IMR-90 (cell line): ENCODE measurements at regions not wholly inside any gene's neighbourhood (a gene's known extent, or its start where the extent isn't known, plus 50 kb on each side); places are given as distances from the start of the nearest gene placed in this dataset.

Experiments
- ATAC-seq: fragments of 200-7000 bp; cut with Tn5 transposase; 2 replicates; pipeline ENCODE4 v1.9.1; 2020; ENCODE audit warnings: low read depth, mild to moderate bottlenecking, moderate library complexity
- BruUV-seq: library from RNA; stranded (reverse); fragments of 400-500 nt; replicated peaks from 2 replicates; lab custom pipeline; 2021; lab: Mats Ljungman, UMichigan
- CTCF ChIA-PET: fragments of 300-600 bp; formaldehyde crosslinking; extraction: SDS; loops from one replicate; lab custom pipeline; 2021; ENCODE audit warnings: antibody characterized with exemption; lab: Yijun Ruan, JAX
- POLR2A ChIA-PET: fragments of 300-600 bp; sonication (Branson Sonifier 250); formaldehyde crosslinking; loops from one replicate; lab custom pipeline; 2022; ENCODE audit warnings: antibody characterized with exemption; ENCODE audit not compliant: unreplicated experiment; lab: Charles Lee
- DNase-seq: peaks from one replicate; pipeline ENCODE4 v3.0.0; 2013
- H2AFZ ChIP-seq: replicated peaks from 2 replicates; pipeline ENCODE3; 2013; ENCODE audit warnings: low read length, mild to moderate bottlenecking; ENCODE audit not compliant: poor library complexity
- H2AK5ac ChIP-seq: 2 replicates; pipeline ENCODE4 v1.6.1; 2013; ENCODE audit warnings: low read depth, low read length, inconsistent platforms
- H2AK9ac ChIP-seq: replicated peaks from 2 replicates; pipeline ENCODE3; 2013; ENCODE audit warnings: mild to moderate bottlenecking, low read depth, low read length, moderate library complexity; ENCODE audit not compliant: poor library complexity
- H2BK120ac ChIP-seq: 2 replicates; pipeline ENCODE4 v1.6.1; 2013; ENCODE audit warnings: low read depth, low read length, inconsistent platforms
- H2BK15ac ChIP-seq: 3 replicates; pipeline ENCODE4 v1.6.1; 2013; ENCODE audit warnings: low read depth, low read length, inconsistent platforms
- H2BK20ac ChIP-seq: 2 replicates; pipeline ENCODE4 v1.6.1; 2013; ENCODE audit warnings: low read depth, mild to moderate bottlenecking, inconsistent platforms, low read length, moderate library complexity
- H2BK5ac ChIP-seq: 2 replicates; pipeline ENCODE4 v1.6.1; 2013; ENCODE audit warnings: mild to moderate bottlenecking, low read depth, low read length, inconsistent platforms; ENCODE audit not compliant: poor library complexity, severe bottlenecking
- H3K14ac ChIP-seq: replicated peaks from 2 replicates; pipeline ENCODE4 v1.6.1; 2013; ENCODE audit warnings: low read depth, low read length, inconsistent platforms
- H3K18ac ChIP-seq: 2 replicates; pipeline ENCODE4 v1.6.1; 2013; ENCODE audit warnings: low read depth, low read length, control low read depth
- H3K23ac ChIP-seq: 2 replicates; pipeline ENCODE4 v1.6.1; 2013; ENCODE audit warnings: low read depth, low read length, inconsistent platforms
- H3K27ac ChIP-seq: 2 replicates; pipeline ENCODE4 v1.5.1; 2013; ENCODE audit warnings: mild to moderate bottlenecking, control low read depth, low read length; ENCODE audit not compliant: insufficient read depth
- H3K27me3 ChIP-seq: 2 replicates; pipeline ENCODE4 v1.6.1; 2013; ENCODE audit warnings: low read length; ENCODE audit not compliant: control insufficient read depth, insufficient read depth
- H3K36me3 ChIP-seq: 2 replicates; pipeline ENCODE4 v1.6.1; 2013; ENCODE audit warnings: low read length, mixed read lengths; ENCODE audit not compliant: control insufficient read depth, insufficient read depth
- H3K4ac ChIP-seq: 2 replicates; pipeline ENCODE4 v1.6.1; 2013; ENCODE audit warnings: low read depth, low read length, inconsistent platforms
- H3K4me1 ChIP-seq: 2 replicates; pipeline ENCODE4 v1.6.1; 2013; ENCODE audit warnings: low read length, mixed read lengths; ENCODE audit not compliant: control insufficient read depth, insufficient read depth
- H3K4me2 ChIP-seq: 2 replicates; pipeline ENCODE4 v1.6.1; 2013; ENCODE audit warnings: low read depth, mild to moderate bottlenecking, control low read depth, low read length, moderate library complexity
- H3K4me3 ChIP-seq: 2 replicates; pipeline ENCODE4 v1.5.1; 2013; ENCODE audit warnings: low read depth, mild to moderate bottlenecking, control low read depth, low read length, moderate library complexity; ENCODE audit not compliant: insufficient read depth
- H3K56ac ChIP-seq: 2 replicates; pipeline ENCODE4 v1.6.1; 2013; ENCODE audit warnings: low read length, inconsistent platforms; ENCODE audit not compliant: insufficient read depth; ENCODE audit errors: extremely low read depth
- H3K79me1 ChIP-seq, 2 experiments: 2 replicates each; pipeline ENCODE4 v1.6.1; 2013; ENCODE audit warnings: low read length in 2 of 2, inconsistent platforms in 1 of 2, low read depth in 1 of 2
- H3K9ac ChIP-seq: 2 replicates; pipeline ENCODE4 v1.6.1; 2013; ENCODE audit warnings: low read depth, low read length, control low read depth
- H3K9me1 ChIP-seq: 2 replicates; pipeline ENCODE4 v1.6.1; 2013; ENCODE audit warnings: low read length, inconsistent platforms; ENCODE audit not compliant: insufficient read depth
- H3K9me3 ChIP-seq: 2 replicates; pipeline ENCODE4 v1.6.1; 2013; ENCODE audit warnings: low read length; ENCODE audit not compliant: control insufficient read depth, insufficient read depth
- H4K20me1 ChIP-seq: 2 replicates; pipeline ENCODE4 v1.6.1; 2013; ENCODE audit warnings: low read length, inconsistent platforms; ENCODE audit not compliant: insufficient read depth
- H4K5ac ChIP-seq: 2 replicates; pipeline ENCODE4 v1.6.1; 2013; ENCODE audit warnings: mild to moderate bottlenecking, low read depth, low read length, control low read depth
- H4K8ac ChIP-seq, 2 experiments: 2 replicates each; pipeline ENCODE4 v1.6.1; 2013; ENCODE audit warnings: low read depth in 2 of 2, low read length in 2 of 2, control low read depth in 1 of 2, inconsistent platforms in 1 of 2
- H4K91ac ChIP-seq: 2 replicates; pipeline ENCODE4 v1.6.1; 2013; ENCODE audit warnings: low read depth, low read length, inconsistent platforms; ENCODE audit not compliant: insufficient read depth
- BHLHE40 ChIP-seq: fragments of 150-350 bp; IDR thresholded peaks from 2 replicates; pipeline ENCODE4 v1.6.1; 2016; ENCODE audit warnings: mild to moderate bottlenecking, low read depth, low read length
- WGBS, 2 experiments: methylation state at CpG; one replicate each; pipeline versions ENCODE4 v1.1.5 to v1.1.7; 2013; ENCODE audit warnings: missing lambda C conversion rate in 2 of 2; ENCODE audit not compliant: insufficient read length in 1 of 2; ENCODE audit errors: extremely low coverage in 2 of 2; 5-methylcytosine and 5-hydroxymethylcytosine counted together
- dilution Hi-C: fragments of 300-500 bp; cut with HindIII; formaldehyde crosslinking; loops from one replicate; pipeline ENCODE4 v1.14.3; 2018; ENCODE audit warnings: low sequenced_read_pairs; ENCODE audit not compliant: unreplicated experiment
- in situ Hi-C: fragments of 300-500 bp; cut with MboI; formaldehyde crosslinking; loops from 3 replicates; pipeline ENCODE4 v1.14.3; 2019; ENCODE audit warnings: low sequenced_read_pairs, inconsistent platforms, mixed read lengths
- intact Hi-C: fragments of 100-400 bp; cut with micrococcal nuclease; formaldehyde crosslinking; loops from 2 replicates; pipeline ENCODE4 v1.10.0; 2022
- TF ChIP-seq, protein P1 (sequence below): conservative IDR thresholded peaks from 2 replicates; pipeline ENCODE4 v1.5.1; 2012; ENCODE audit warnings: mild to moderate bottlenecking, low read depth, low read length, improper control_type of control experiment
- TF ChIP-seq, protein P2 (sequence below): fragments of 150-350 bp; IDR thresholded peaks from 2 replicates; pipeline ENCODE4 v1.6.1; 2016; ENCODE audit warnings: low read depth, mild to moderate bottlenecking, low read length, moderate library complexity, borderline replicate concordance

DNA sequence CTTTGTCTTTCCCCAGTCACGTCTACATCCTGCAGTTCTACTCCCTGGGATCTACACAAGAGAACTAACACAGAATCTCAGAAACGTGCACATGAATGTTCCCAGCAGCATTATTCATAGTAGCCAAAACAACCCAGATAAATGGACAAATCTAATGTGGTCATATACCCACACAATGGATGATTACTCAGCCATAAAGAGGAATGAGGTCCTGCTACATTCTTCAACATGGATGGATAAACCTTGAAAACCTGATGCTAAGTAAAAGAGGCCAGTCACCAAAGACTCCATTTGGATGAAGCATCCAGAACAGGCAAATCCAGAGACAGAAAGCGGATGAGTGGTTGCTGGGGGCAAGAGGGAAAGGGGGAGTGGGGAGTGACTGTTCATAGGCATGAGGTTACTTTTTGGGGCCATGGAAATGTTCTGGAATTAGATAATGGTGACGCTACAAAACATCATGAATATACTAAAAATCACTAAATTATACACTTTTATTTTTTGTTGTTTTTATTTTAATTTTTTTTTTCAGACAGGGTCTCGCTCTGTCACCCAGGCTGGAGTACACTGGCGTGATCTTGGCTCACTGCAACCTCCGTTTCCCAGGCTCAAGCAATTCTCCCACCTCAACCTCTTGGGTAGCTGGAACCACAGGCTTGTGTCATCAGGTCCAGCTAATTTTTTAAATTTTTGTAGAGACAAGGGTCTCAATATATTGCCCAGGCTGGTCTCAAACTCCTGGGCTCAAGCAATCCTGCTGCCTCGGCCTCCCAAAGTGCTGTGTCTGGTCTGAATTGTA, 50.8 kb upstream of the DSN1 start:
- ChIA-PET CTCF (no interaction called here), POLR2A (interaction anchor here (0.7 kb wide), 1 partner anchor 8 kb away, joined by 3 read pairs; no protein-coding TSS in a partner anchor)
- H3K79me1 ChIP-seq = peaks cover 18 to 87% of the 10 kb centered on the region in 2 experiments; a peak in 3 of 4 replicates
- H4K8ac ChIP-seq = no peak overlapping the region
- peaks cover 18% of the 10 kb centered on the region; the same call in 1 of the 2 replicates for H4K20me1 ChIP-seq
- TF ChIP-seq, protein P1, sequence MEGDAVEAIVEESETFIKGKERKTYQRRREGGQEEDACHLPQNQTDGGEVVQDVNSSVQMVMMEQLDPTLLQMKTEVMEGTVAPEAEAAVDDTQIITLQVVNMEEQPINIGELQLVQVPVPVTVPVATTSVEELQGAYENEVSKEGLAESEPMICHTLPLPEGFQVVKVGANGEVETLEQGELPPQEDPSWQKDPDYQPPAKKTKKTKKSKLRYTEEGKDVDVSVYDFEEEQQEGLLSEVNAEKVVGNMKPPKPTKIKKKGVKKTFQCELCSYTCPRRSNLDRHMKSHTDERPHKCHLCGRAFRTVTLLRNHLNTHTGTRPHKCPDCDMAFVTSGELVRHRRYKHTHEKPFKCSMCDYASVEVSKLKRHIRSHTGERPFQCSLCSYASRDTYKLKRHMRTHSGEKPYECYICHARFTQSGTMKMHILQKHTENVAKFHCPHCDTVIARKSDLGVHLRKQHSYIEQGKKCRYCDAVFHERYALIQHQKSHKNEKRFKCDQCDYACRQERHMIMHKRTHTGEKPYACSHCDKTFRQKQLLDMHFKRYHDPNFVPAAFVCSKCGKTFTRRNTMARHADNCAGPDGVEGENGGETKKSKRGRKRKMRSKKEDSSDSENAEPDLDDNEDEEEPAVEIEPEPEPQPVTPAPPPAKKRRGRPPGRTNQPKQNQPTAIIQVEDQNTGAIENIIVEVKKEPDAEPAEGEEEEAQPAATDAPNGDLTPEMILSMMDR = no peak
- TF ChIP-seq, protein P2, sequence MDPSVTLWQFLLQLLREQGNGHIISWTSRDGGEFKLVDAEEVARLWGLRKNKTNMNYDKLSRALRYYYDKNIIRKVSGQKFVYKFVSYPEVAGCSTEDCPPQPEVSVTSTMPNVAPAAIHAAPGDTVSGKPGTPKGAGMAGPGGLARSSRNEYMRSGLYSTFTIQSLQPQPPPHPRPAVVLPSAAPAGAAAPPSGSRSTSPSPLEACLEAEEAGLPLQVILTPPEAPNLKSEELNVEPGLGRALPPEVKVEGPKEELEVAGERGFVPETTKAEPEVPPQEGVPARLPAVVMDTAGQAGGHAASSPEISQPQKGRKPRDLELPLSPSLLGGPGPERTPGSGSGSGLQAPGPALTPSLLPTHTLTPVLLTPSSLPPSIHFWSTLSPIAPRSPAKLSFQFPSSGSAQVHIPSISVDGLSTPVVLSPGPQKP = no peak
- TF ChIP-seq BHLHE40 = peak; percentile 44; the same call in 1 of the 2 replicates
- no TSS peak for BruUV-seq
- in situ Hi-C loops = loop anchor here (25.0 kb wide), 1 partner anchor 112 kb away; no protein-coding TSS in a partner anchor
- H2AK5ac ChIP-seq = no peak overlapping the region; the same call in 1 of the 2 replicates
- H3K4me3 ChIP-seq = no peak overlapping the region
- intact Hi-C loops = loop anchor here (5.0 kb wide), 1 partner anchor 38 kb away; a partner anchor contains a TSS
- H3K36me3 ChIP-seq = peaks cover 35% of the 10 kb centered on the region
- no peaks in the 10 kb centered on the region for H3K9me3 ChIP-seq
- no peak overlapping the region for H2AK9ac ChIP-seq
- H4K5ac ChIP-seq = no peak overlapping the region; the same call in 1 of the 2 replicates
- DNase-seq (peak; percentile 45), ATAC-seq (no peak)
- no peak overlapping the region for H2BK5ac ChIP-seq
- H3K14ac ChIP-seq = no peak overlapping the region
- WGBS, 2 experiments = 100% methylated on average over 1 of the region's 8 CpGs; no CpG with 5 or more reads in 1 of the 2 experiments
- H3K27me3 ChIP-seq = no peaks in the 10 kb centered on the region
- peaks cover 18% of the 10 kb centered on the region for H3K4me1 ChIP-seq
- no peak overlapping the region for H3K4ac ChIP-seq
- no peak overlapping the region for H2AFZ ChIP-seq
- H3K56ac ChIP-seq = no peak overlapping the region
- H3K27ac ChIP-seq = no peak overlapping the region
- no peak overlapping the region for H3K9ac ChIP-seq
- no peak overlapping the region for H3K4me2 ChIP-seq
- H3K23ac ChIP-seq = peak overlapping the region; percentile 32; the same call in 1 of the 2 replicates
- H3K18ac ChIP-seq = no peak overlapping the region
- H2BK20ac ChIP-seq = no peak overlapping the region
- no peak overlapping the region for H2BK15ac ChIP-seq
- H2BK120ac ChIP-seq = no peak overlapping the region
- no peak overlapping the region for H4K91ac ChIP-seq
- H3K9me1 ChIP-seq = peaks cover 18% of the 10 kb centered on the region
- dilution Hi-C loops = no loop called here
